ENCODE measurements at regions not wholly inside any gene's neighbourhood (a gene's known extent, or its start where the extent isn't known, plus 50 kb on each side); places are given as distances from the start of the nearest gene placed in this dataset.

DNA sequence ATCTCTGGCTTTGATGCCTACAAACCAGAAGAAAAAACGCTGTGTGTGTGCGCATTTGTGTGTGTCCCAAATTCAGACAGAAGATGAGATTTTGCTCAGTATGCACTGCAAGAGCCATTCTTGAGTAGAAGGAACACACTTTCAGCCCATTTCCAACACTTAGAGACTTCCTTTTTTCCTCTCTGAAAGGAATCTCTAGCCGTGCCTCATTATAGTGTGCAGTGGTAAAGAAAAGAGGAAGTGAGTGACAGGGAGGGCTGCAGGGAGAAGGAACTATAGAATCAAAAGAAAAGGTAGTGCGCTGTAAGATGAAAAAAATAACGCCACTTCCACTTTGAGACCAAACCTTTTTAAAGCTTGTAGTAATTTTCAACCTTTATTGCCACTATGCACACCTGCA, 1400.9 kb upstream of the FLRT2 start (continued):
- TF ChIP-seq NR3C1 (CRISPR knock-in tag; conservative IDR thresholded peaks at IDR 0.05; ENCODE audit: low read depth) (no peak), ZNF263 (CRISPR knock-in tag; IDR thresholded peaks at IDR 0.05; ENCODE audit: low read depth) (no peak), ATF1 (CRISPR knock-in tag; IDR thresholded peaks at IDR 0.05) (no peak)
- TF ChIP-seq, protein P1, sequence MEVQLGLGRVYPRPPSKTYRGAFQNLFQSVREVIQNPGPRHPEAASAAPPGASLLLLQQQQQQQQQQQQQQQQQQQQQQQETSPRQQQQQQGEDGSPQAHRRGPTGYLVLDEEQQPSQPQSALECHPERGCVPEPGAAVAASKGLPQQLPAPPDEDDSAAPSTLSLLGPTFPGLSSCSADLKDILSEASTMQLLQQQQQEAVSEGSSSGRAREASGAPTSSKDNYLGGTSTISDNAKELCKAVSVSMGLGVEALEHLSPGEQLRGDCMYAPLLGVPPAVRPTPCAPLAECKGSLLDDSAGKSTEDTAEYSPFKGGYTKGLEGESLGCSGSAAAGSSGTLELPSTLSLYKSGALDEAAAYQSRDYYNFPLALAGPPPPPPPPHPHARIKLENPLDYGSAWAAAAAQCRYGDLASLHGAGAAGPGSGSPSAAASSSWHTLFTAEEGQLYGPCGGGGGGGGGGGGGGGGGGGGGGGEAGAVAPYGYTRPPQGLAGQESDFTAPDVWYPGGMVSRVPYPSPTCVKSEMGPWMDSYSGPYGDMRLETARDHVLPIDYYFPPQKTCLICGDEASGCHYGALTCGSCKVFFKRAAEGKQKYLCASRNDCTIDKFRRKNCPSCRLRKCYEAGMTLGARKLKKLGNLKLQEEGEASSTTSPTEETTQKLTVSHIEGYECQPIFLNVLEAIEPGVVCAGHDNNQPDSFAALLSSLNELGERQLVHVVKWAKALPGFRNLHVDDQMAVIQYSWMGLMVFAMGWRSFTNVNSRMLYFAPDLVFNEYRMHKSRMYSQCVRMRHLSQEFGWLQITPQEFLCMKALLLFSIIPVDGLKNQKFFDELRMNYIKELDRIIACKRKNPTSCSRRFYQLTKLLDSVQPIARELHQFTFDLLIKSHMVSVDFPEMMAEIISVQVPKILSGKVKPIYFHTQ (CRISPR knock-in tag; IDR thresholded peaks at IDR 0.05): no peak

DNA sequence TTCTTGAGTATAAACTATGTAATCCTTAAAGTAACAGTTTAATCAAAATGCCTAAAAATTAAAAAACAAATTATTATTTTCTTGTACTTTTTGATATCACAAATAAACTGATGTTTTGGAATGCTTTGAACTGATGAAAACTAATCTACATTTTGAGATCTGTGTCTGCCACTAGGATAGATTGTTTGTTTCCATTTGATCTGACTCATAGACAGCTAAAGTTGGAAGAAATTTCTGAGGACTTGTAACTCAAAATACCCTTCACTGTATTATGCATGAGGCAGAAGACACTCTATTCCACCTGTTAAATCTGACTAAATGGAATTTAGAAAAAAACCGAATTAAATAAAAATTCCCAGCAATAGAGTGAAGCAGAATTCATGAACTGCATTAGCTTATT, 1400.0 kb upstream of the FLRT2 start:
- Mint-ChIP-seq H3K4me1 (no peaks in the 10 kb centered on the region), H3K27me3 (ENCODE audit: low read depth) (no peaks in the 10 kb centered on the region), H3K27ac (no peak overlapping the region), H3K4me3 (no peak overlapping the region), H3K36me3 (peaks cover 9% of the 10 kb centered on the region), H3K9me3 (peaks cover 17% of the 10 kb centered on the region)
- TF ChIP-seq, protein P2, sequence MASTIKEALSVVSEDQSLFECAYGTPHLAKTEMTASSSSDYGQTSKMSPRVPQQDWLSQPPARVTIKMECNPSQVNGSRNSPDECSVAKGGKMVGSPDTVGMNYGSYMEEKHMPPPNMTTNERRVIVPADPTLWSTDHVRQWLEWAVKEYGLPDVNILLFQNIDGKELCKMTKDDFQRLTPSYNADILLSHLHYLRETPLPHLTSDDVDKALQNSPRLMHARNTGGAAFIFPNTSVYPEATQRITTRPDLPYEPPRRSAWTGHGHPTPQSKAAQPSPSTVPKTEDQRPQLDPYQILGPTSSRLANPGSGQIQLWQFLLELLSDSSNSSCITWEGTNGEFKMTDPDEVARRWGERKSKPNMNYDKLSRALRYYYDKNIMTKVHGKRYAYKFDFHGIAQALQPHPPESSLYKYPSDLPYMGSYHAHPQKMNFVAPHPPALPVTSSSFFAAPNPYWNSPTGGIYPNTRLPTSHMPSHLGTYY (CRISPR knock-in tag; IDR thresholded peaks at IDR 0.05): no peak
- TF ChIP-seq SMAD3 (CRISPR knock-in tag; IDR thresholded peaks at IDR 0.05; ENCODE audit: borderline replicate concordance) (no peak), ATF1 (CRISPR knock-in tag; IDR thresholded peaks at IDR 0.05) (no peak), TCF7 (CRISPR knock-in tag; IDR thresholded peaks at IDR 0.05; ENCODE audit: low read depth) (no peak), SOX15 (CRISPR knock-in tag; IDR thresholded peaks at IDR 0.05) (no peak), ZNF138 (CRISPR knock-in tag; conservative IDR thresholded peaks at IDR 0.05) (no peak), GRHL2 (CRISPR knock-in tag; IDR thresholded peaks at IDR 0.05; ENCODE audit: insufficient replicate concordance, severe bottlenecking) (no peak), CBFB (CRISPR knock-in tag; IDR thresholded peaks at IDR 0.05; ENCODE audit: low read depth) (no peak), NFYB (CRISPR knock-in tag; conservative IDR thresholded peaks at IDR 0.05; ENCODE audit: low read depth) (no peak), ESRRA (CRISPR knock-in tag; IDR thresholded peaks at IDR 0.05; ENCODE audit: borderline replicate concordance) (no peak), TEAD4 (CRISPR knock-in tag; IDR thresholded peaks at IDR 0.05) (no peak)
- TF ChIP-seq, protein P3, sequence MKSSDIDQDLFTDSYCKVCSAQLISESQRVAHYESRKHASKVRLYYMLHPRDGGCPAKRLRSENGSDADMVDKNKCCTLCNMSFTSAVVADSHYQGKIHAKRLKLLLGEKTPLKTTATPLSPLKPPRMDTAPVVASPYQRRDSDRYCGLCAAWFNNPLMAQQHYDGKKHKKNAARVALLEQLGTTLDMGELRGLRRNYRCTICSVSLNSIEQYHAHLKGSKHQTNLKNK (CRISPR knock-in tag; IDR thresholded peaks at IDR 0.05): no peak
- TF ChIP-seq, protein P4, sequence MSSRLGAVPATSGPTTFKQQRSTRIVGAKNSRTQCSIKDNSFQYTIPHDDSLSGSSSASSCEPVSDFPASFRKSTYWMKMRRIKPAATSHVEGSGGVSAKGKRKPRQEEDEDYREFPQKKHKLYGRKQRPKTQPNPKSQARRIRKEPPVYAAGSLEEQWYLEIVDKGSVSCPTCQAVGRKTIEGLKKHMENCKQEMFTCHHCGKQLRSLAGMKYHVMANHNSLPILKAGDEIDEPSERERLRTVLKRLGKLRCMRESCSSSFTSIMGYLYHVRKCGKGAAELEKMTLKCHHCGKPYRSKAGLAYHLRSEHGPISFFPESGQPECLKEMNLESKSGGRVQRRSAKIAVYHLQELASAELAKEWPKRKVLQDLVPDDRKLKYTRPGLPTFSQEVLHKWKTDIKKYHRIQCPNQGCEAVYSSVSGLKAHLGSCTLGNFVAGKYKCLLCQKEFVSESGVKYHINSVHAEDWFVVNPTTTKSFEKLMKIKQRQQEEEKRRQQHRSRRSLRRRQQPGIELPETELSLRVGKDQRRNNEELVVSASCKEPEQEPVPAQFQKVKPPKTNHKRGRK (CRISPR knock-in tag; IDR thresholded peaks at IDR 0.05; ENCODE audit: borderline replicate concordance): no peak
- TF ChIP-seq, protein P5, sequence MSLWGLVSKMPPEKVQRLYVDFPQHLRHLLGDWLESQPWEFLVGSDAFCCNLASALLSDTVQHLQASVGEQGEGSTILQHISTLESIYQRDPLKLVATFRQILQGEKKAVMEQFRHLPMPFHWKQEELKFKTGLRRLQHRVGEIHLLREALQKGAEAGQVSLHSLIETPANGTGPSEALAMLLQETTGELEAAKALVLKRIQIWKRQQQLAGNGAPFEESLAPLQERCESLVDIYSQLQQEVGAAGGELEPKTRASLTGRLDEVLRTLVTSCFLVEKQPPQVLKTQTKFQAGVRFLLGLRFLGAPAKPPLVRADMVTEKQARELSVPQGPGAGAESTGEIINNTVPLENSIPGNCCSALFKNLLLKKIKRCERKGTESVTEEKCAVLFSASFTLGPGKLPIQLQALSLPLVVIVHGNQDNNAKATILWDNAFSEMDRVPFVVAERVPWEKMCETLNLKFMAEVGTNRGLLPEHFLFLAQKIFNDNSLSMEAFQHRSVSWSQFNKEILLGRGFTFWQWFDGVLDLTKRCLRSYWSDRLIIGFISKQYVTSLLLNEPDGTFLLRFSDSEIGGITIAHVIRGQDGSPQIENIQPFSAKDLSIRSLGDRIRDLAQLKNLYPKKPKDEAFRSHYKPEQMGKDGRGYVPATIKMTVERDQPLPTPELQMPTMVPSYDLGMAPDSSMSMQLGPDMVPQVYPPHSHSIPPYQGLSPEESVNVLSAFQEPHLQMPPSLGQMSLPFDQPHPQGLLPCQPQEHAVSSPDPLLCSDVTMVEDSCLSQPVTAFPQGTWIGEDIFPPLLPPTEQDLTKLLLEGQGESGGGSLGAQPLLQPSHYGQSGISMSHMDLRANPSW (CRISPR knock-in tag; conservative IDR thresholded peaks at IDR 0.05; ENCODE audit: low read depth): no peak
- ChIA-PET CTCF (no interaction called here), POLR2A (no interaction called here)
- DNase-seq (ENCODE audit: low spot score) (no peak), ATAC-seq (no peak)

All from WTC11 (cell line).